ENCODE measurements at regions not wholly inside any gene's neighbourhood (a gene's known extent, or its start where the extent isn't known, plus 50 kb on each side); places are given as distances from the start of the nearest gene placed in this dataset.

- TF ChIP-seq CTCF (IDR thresholded peaks at IDR 0.05) (no peak), POLR2A (IDR thresholded peaks at IDR 0.05) (no peak)
Measured at GRCh38 chr6:159434410-159434809, 258.6 kb downstream of the SOD2 start.
